SK-N-SH (cell line): ENCODE measurements at regions not wholly inside any gene's neighbourhood (a gene's known extent, or its start where the extent isn't known, plus 50 kb on each side); places are given as distances from the start of the nearest gene placed in this dataset.

Source experiments
- CTCF ChIA-PET: fragments of 300-600, 350-600 bp; formaldehyde crosslinking; extraction: SDS; loops from one replicate; lab custom pipeline; 2021; lab: Yijun Ruan, JAX
- POLR2A ChIA-PET: fragments of 350-600 bp; sonication (Branson Sonifier 250); formaldehyde crosslinking; extraction: SDS; loops from one replicate; lab custom pipeline; 2020; ENCODE audit warnings: antibody characterized with exemption, inconsistent platforms; lab: Yijun Ruan, JAX
- DNase-seq: peaks from one replicate; pipeline ENCODE4 v3.0.0; 2012
- H2AFZ ChIP-seq: fragments of 200-600 bp; sonication (generic); 2 replicates; pipeline ENCODE4 v1.8.1; 2016; ENCODE audit warnings: antibody characterized with exemption, mild to moderate bottlenecking, low read depth
- H3F3A ChIP-seq: fragments of 200-600 bp; sonication (generic); replicated peaks from 2 replicates; pipeline ENCODE3; 2016; ENCODE audit warnings: antibody characterized with exemption, mild to moderate bottlenecking; ENCODE audit not compliant: insufficient read depth
- H3K27ac ChIP-seq, 2 experiments: fragments of 200-500 bp in 1 of 2; fragments of 200-600 bp in 1 of 2; sonication (Bioruptor generic) in 1 of 2; sonication (generic), shearing (Covaris generic) in 1 of 2; 2 replicates each; pipeline versions ENCODE4 v1.5.1 to v1.6.1; 2014 to 2016; ENCODE audit warnings: low read depth in 2 of 2, inconsistent platforms in 1 of 2, low read length in 1 of 2, mild to moderate bottlenecking in 1 of 2, mixed read lengths in 1 of 2
- H3K27me3 ChIP-seq: fragments of 200-600 bp; sonication (generic), shearing (Covaris generic); 2 replicates; pipeline ENCODE4 v1.6.1; 2016; ENCODE audit warnings: mixed run types; ENCODE audit not compliant: insufficient read depth
- H3K36me3 ChIP-seq, 2 experiments: fragments of 200-500 bp in 1 of 2; fragments of 200-600 bp in 1 of 2; sonication (Bioruptor generic) in 1 of 2; sonication (generic) in 1 of 2; replicated peaks in 1 of 2; 2 replicates each; pipeline versions ENCODE3 to v1.5.1; 2014 to 2016; ENCODE audit warnings: low read length in 1 of 2, mild to moderate bottlenecking in 1 of 2; ENCODE audit not compliant: insufficient read depth in 2 of 2, control insufficient read depth in 1 of 2
- H3K4me1 ChIP-seq, 2 experiments: fragments of 200-500 bp in 1 of 2; fragments of 200-600 bp in 1 of 2; sonication (Bioruptor generic) in 1 of 2; sonication (generic), shearing (Covaris generic) in 1 of 2; 2 replicates each; pipeline versions ENCODE4 v1.5.1 to v1.6.1; 2014 to 2016; ENCODE audit warnings: low read depth in 1 of 2, low read length in 1 of 2, mixed run types in 1 of 2; ENCODE audit not compliant: insufficient read depth in 2 of 2, control insufficient read depth in 1 of 2
- H3K4me2 ChIP-seq: fragments of 200-600 bp; sonication (generic), shearing (Covaris generic); 2 replicates; pipeline ENCODE4 v1.6.1; 2017; ENCODE audit warnings: mixed run types
- H3K4me3 ChIP-seq, 2 experiments: fragments of 200-500 bp in 1 of 2; fragments of 200-600 bp in 1 of 2; sonication (Bioruptor generic) in 1 of 2; sonication (generic), shearing (Covaris generic) in 1 of 2; 2 replicates each; pipeline versions ENCODE4 v1.5.1 to v1.8.1; 2014 to 2016; ENCODE audit warnings: low read depth in 2 of 2, inconsistent platforms in 1 of 2, low read length in 1 of 2, mild to moderate bottlenecking in 1 of 2, mixed read lengths in 1 of 2, moderate library complexity in 1 of 2
- H3K79me2 ChIP-seq: fragments of 200-600 bp; sonication (generic); 2 replicates; pipeline ENCODE4 v1.8.1; 2017; ENCODE audit warnings: mild to moderate bottlenecking; ENCODE audit not compliant: insufficient read depth
- H3K9ac ChIP-seq: fragments of 200-600 bp; sonication (generic); 2 replicates; pipeline ENCODE4 v1.6.1; 2017; ENCODE audit warnings: mixed run types
- H3K9me2 ChIP-seq: fragments of 200-600 bp; sonication (generic); 2 replicates; pipeline ENCODE4 v1.6.1; 2017; ENCODE audit warnings: mixed run types
- H3K9me3 ChIP-seq: fragments of 200-600 bp; sonication (generic); 2 replicates; pipeline ENCODE4 v1.6.1; 2017; ENCODE audit warnings: mixed run types, mild to moderate bottlenecking, moderate library complexity
- H4K20me1 ChIP-seq: fragments of 200-600 bp; sonication (generic); 2 replicates; pipeline ENCODE4 v1.6.1; 2017; ENCODE audit warnings: mild to moderate bottlenecking, mixed run types; ENCODE audit not compliant: insufficient read depth
- CHD2 ChIP-seq: fragments of 150-350 bp; IDR thresholded peaks from 2 replicates; pipeline ENCODE4 v1.6.1; 2018; ENCODE audit warnings: low read length; ENCODE audit not compliant: partially characterized antibody
- EZH2phosphoT487 ChIP-seq: fragments of 200-600 bp; sonication (generic); IDR thresholded peaks from 2 replicates; pipeline ENCODE4 v1.6.1; 2017; ENCODE audit warnings: low read depth, mixed run types, mild to moderate bottlenecking, antibody characterized with exemption, moderate library complexity, borderline replicate concordance
- GATA2 ChIP-seq: sonication (generic); formaldehyde crosslinking; IDR thresholded peaks from 2 replicates; pipeline ENCODE4 v1.5.0; 2020; ENCODE audit warnings: mild to moderate bottlenecking, missing genetic modification reagents
- IRF3 ChIP-seq: fragments of 150-350 bp; IDR thresholded peaks from 2 replicates; pipeline ENCODE4 v1.6.1; 2016; ENCODE audit warnings: mild to moderate bottlenecking, low read depth, low read length
- JUND ChIP-seq: IDR thresholded peaks from 2 replicates; pipeline ENCODE4 v1.4.0; 2012
- MAX ChIP-seq: IDR thresholded peaks from 2 replicates; pipeline ENCODE4 v1.4.0; 2012; ENCODE audit warnings: low read depth
- MEF2A ChIP-seq: IDR thresholded peaks from 2 replicates; pipeline ENCODE4 v1.4.0; 2012; ENCODE audit warnings: low read depth, borderline replicate concordance
- MXI1 ChIP-seq: IDR thresholded peaks from 2 replicates; pipeline ENCODE4 v1.6.1; 2012; ENCODE audit warnings: mild to moderate bottlenecking, low read depth, low read length, improper control_type of control experiment
- NFIC ChIP-seq: IDR thresholded peaks from 2 replicates; pipeline ENCODE4 v1.4.0; 2012; ENCODE audit warnings: borderline replicate concordance
- NRF1 ChIP-seq: IDR thresholded peaks from 2 replicates; pipeline ENCODE4 v1.6.1; 2012; ENCODE audit warnings: low read depth, mild to moderate bottlenecking, low read length
- PBX3 ChIP-seq: IDR thresholded peaks from 2 replicates; pipeline ENCODE4; 2012
- RAD21 ChIP-seq: IDR thresholded peaks from 2 replicates; pipeline ENCODE4 v1.6.1; 2012; ENCODE audit warnings: mild to moderate bottlenecking, low read length
- RXRA ChIP-seq: IDR thresholded peaks from 2 replicates; pipeline ENCODE4 v1.4.0; 2012; ENCODE audit warnings: low read depth, mild to moderate bottlenecking, borderline replicate concordance
- SIN3A ChIP-seq: IDR thresholded peaks from 2 replicates; pipeline ENCODE4 v1.6.1; 2012; ENCODE audit warnings: low read depth, mild to moderate bottlenecking, low read length, moderate library complexity, borderline replicate concordance
- TAF1 ChIP-seq: IDR thresholded peaks from 2 replicates; pipeline ENCODE4 v1.6.1; 2012; ENCODE audit warnings: low read depth, mild to moderate bottlenecking, low read length, moderate library complexity, borderline replicate concordance
- TEAD4 ChIP-seq: IDR thresholded peaks from 2 replicates; pipeline ENCODE4 v1.4.0; 2012; ENCODE audit warnings: mild to moderate bottlenecking, borderline replicate concordance; ENCODE audit not compliant: insufficient read depth
- YY1 ChIP-seq: IDR thresholded peaks from 2 replicates; pipeline ENCODE4 v1.4.0; 2012; ENCODE audit warnings: low read depth, mild to moderate bottlenecking
- WGBS: methylation state at CpG from one replicate; pipeline ENCODE4 v1.1.6; 2017; ENCODE audit warnings: low lambda C conversion rate; 5-methylcytosine and 5-hydroxymethylcytosine counted together
- TF ChIP-seq, protein P1 (sequence below): fragments of 200-600 bp; sonication (generic); IDR thresholded peaks from 2 replicates; pipeline ENCODE4 v1.6.1; 2017; ENCODE audit warnings: antibody characterized with exemption, mild to moderate bottlenecking, moderate library complexity
- TF ChIP-seq, protein P2 (sequence below): fragments of 150-350 bp; IDR thresholded peaks from 2 replicates; pipeline ENCODE4 v1.6.1; 2017; ENCODE audit warnings: antibody characterized with exemption, low read length, low read depth, borderline replicate concordance

- H2AFZ ChIP-seq = no peak overlapping the region
- TF ChIP-seq JUND (no peak), TAF1 (no peak), CHD2 (no peak), GATA2 (no peak), RAD21 (no peak), YY1 (no peak)
- TF ChIP-seq, protein P1, sequence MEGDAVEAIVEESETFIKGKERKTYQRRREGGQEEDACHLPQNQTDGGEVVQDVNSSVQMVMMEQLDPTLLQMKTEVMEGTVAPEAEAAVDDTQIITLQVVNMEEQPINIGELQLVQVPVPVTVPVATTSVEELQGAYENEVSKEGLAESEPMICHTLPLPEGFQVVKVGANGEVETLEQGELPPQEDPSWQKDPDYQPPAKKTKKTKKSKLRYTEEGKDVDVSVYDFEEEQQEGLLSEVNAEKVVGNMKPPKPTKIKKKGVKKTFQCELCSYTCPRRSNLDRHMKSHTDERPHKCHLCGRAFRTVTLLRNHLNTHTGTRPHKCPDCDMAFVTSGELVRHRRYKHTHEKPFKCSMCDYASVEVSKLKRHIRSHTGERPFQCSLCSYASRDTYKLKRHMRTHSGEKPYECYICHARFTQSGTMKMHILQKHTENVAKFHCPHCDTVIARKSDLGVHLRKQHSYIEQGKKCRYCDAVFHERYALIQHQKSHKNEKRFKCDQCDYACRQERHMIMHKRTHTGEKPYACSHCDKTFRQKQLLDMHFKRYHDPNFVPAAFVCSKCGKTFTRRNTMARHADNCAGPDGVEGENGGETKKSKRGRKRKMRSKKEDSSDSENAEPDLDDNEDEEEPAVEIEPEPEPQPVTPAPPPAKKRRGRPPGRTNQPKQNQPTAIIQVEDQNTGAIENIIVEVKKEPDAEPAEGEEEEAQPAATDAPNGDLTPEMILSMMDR = no peak
- TF ChIP-seq, protein P2, sequence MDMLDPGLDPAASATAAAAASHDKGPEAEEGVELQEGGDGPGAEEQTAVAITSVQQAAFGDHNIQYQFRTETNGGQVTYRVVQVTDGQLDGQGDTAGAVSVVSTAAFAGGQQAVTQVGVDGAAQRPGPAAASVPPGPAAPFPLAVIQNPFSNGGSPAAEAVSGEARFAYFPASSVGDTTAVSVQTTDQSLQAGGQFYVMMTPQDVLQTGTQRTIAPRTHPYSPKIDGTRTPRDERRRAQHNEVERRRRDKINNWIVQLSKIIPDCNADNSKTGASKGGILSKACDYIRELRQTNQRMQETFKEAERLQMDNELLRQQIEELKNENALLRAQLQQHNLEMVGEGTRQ = no peak
- H3K4me1 ChIP-seq = peaks cover 0 to 2% of the 10 kb centered on the region in 2 experiments; a peak in 1 of 4 replicates
- WGBS = 17% methylated on average over 3 of the region's 3 CpGs
- DNase-seq = no peak
- H3K27ac ChIP-seq = no peak overlapping the region
- no peaks in the 10 kb centered on the region for H3K36me3 ChIP-seq
- no peaks in the 10 kb centered on the region for H3K9me2 ChIP-seq
- no peaks in the 10 kb centered on the region for H3K79me2 ChIP-seq
- no peaks in the 10 kb centered on the region for H3K9me3 ChIP-seq
- no peak overlapping the region for H3K4me3 ChIP-seq
- H4K20me1 ChIP-seq = no peaks in the 10 kb centered on the region
- no peak overlapping the region for H3K4me2 ChIP-seq
- H3K27me3 ChIP-seq = no peaks in the 10 kb centered on the region
- H3F3A ChIP-seq = no peaks in the 10 kb centered on the region
- H3K9ac ChIP-seq = no peak overlapping the region
- POLR2A ChIA-PET = no interaction called here
- CTCF ChIA-PET = interaction anchor here (1.7 kb wide), 1 partner anchor 9 kb away, joined by 6 read pairs; no protein-coding TSS in a partner anchor
These were observed 590.8 kb downstream of the SOX6 start for GRCh38 chr11:15765530-15765929.

DNA sequence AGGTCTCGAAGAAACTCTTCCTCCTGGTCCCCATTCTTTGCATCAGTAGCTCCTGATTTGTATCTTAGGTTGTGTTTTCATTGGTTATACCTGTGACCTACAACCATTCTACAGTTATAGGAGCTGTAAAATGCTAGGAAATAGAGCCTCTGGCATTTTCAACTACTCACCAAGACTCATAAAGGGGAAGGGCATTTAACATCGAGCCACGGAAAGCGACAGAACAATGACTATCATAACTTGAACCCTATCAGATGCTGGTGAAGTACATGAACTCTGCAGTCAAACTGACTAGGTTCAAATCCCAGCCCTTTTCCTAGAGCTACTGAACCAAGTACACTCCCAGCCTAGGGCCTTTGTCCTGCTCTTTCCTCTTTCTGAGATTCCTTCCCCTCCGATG lies 588.0 kb downstream of the SOX6 start:
- POLR2A ChIA-PET = no interaction called here
- WGBS = 57% methylated on average over 5 of the region's 5 CpGs
- TF ChIP-seq YY1 = no peak
- no peak for TF ChIP-seq TAF1
- TF ChIP-seq, protein P1 = no peak
- TF ChIP-seq MEF2A = no peak
- no peak for TF ChIP-seq IRF3
- no peak for TF ChIP-seq EZH2phosphoT487
- no peak for TF ChIP-seq TEAD4
- TF ChIP-seq PBX3 = no peak
- TF ChIP-seq MAX = no peak
- TF ChIP-seq MXI1 = no peak
- TF ChIP-seq NRF1 = no peak
- no peak for TF ChIP-seq GATA2
- no peak for TF ChIP-seq NFIC
- TF ChIP-seq SIN3A = no peak
- no peak for TF ChIP-seq RXRA

More for the DNA sequence above, 588.0 kb downstream of the SOX6 start:
- Histone ChIP-seq H3K4me3 (no peak overlapping the region), H3K27me3 (no peaks in the 10 kb centered on the region), H3K4me1 (peaks cover 0 to 13% of the 10 kb centered on the region in 2 experiments; a peak in 2 of 4 replicates), H3K79me2 (no peaks in the 10 kb centered on the region), H3F3A (no peaks in the 10 kb centered on the region), H3K27ac (no peak overlapping the region), H3K36me3 (no peaks in the 10 kb centered on the region), H3K9me3 (no peaks in the 10 kb centered on the region), H3K4me2 (no peak overlapping the region), H3K9ac (no peak overlapping the region), H2AFZ (no peak overlapping the region), H3K9me2 (no peaks in the 10 kb centered on the region), H4K20me1 (no peaks in the 10 kb centered on the region)
- no peak for DNase-seq
- CTCF ChIA-PET = interaction anchor here (0.8 to 2.4 kb wide), 4 partner anchors 10 to 495 kb away, joined by 3 to 8 read pairs (median 4); no protein-coding TSS in a partner anchor
